ENCODE measurements at regions not wholly inside any gene's neighbourhood (a gene's known extent, or its start where the extent isn't known, plus 50 kb on each side); places are given as distances from the start of the nearest gene placed in this dataset.

DNA sequence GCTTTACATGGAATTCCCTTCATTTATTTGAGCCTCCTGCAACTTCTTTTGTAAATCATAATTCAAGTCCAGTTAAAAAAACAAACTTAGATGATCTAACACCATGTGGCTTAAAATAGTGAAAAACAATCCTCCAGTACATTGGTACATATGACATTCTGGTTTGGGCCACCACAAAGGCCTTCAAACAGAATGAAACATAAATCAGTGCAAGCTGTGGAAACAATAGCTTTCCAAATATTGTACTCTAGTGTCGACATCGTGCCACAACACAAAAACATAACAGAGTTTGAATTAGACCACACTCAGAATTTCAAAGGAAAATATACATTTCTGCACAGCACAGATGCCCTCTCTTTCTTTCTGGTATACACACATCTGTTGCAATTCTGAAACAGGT is 751.3 kb downstream of the SLC6A15 start:
- Histone ChIP-seq H3K9me3 (ENCODE audit: control insufficient read depth, insufficient read depth, low read depth, low read length) (no peaks in the 10 kb centered on the region), H3K4me3 (ENCODE audit: low read depth, low read length) (no peak overlapping the region), H3K27ac (ENCODE audit: extremely low read depth, low read depth, low read length) (no peak overlapping the region), H3K36me3 (ENCODE audit: control insufficient read depth in 2 of 2, insufficient read depth in 1 of 2, low read length in 2 of 2) (no peaks in the 10 kb centered on the region), H3K4me1 (ENCODE audit: control insufficient read depth, insufficient read depth, low read length) (no peaks in the 10 kb centered on the region)
- ChIA-PET POLR2A (no interaction called here), CTCF (no interaction called here)
- TF ChIP-seq ZNF514 (tag by site-specific recombination; IDR thresholded peaks at IDR 0.05) (no peak), ZFP41 (tag by site-specific recombination; IDR thresholded peaks at IDR 0.05; ENCODE audit: borderline replicate concordance) (no peak), ZNF768 (tag by site-specific recombination; IDR thresholded peaks at IDR 0.05) (no peak), ZSCAN30 (tag by site-specific recombination; IDR thresholded peaks at IDR 0.05) (no peak), ZNF426 (tag by site-specific recombination; IDR thresholded peaks at IDR 0.05) (no peak), ZNF473 (tag by site-specific recombination; IDR thresholded peaks at IDR 0.05) (no peak), ZNF2 (tag by site-specific recombination; IDR thresholded peaks at IDR 0.05) (no peak), ZNF112 (tag by site-specific recombination; IDR thresholded peaks at IDR 0.05) (no peak), ZSCAN16 (tag by site-specific recombination; IDR thresholded peaks at IDR 0.05) (no peak), ZBTB1 (tag by site-specific recombination; IDR thresholded peaks at IDR 0.05) (no peak), ZNF776 (tag by site-specific recombination; IDR thresholded peaks at IDR 0.05; ENCODE audit: borderline replicate concordance) (no peak), ZNF146 (tag by site-specific recombination; IDR thresholded peaks at IDR 0.05) (no peak)
- TF ChIP-seq, protein P1, sequence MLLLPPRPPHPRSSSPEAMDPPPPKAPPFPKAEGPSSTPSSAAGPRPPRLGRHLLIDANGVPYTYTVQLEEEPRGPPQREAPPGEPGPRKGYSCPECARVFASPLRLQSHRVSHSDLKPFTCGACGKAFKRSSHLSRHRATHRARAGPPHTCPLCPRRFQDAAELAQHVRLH (tag by site-specific recombination; IDR thresholded peaks at IDR 0.05), result no peak

DNA sequence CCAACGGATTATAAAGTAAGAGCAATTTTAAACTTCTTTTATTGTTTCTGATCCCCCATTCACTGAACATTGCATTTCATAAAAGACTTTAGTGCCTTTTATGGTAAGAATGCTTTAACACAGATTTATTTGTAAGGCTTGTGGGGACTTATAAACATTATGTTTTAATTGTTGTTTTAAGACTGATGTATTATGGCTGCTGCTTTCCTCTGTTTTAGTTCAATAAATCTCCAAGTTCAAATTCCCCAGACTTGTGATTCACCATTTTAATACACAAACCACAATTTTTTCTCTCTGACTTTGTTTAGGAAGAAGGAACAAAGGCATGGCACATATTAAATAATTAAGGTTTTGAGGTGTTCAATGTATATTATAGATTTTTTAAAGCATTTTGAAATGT is 753.3 kb downstream of the SLC6A15 start:
- H3K4me1 ChIP-seq (ENCODE audit: control insufficient read depth, insufficient read depth, low read length), result no peaks in the 10 kb centered on the region
- H3K9me3 ChIP-seq (ENCODE audit: control insufficient read depth, insufficient read depth, low read depth, low read length), result no peaks in the 10 kb centered on the region
- H3K27ac ChIP-seq (ENCODE audit: extremely low read depth, low read depth, low read length), result no peak overlapping the region
- CTCF ChIA-PET, result no interaction called here
- no peak overlapping the region for H3K4me3 ChIP-seq (ENCODE audit: low read depth, low read length)
- POLR2A ChIA-PET, result no interaction called here
- no peaks in the 10 kb centered on the region for H3K36me3 ChIP-seq (ENCODE audit: control insufficient read depth in 2 of 2, insufficient read depth in 1 of 2, low read length in 2 of 2)
- TF ChIP-seq ZNF37A (tag by site-specific recombination; IDR thresholded peaks at IDR 0.05), result no peak
- TF ChIP-seq ZNF221 (tag by site-specific recombination; IDR thresholded peaks at IDR 0.05; ENCODE audit: borderline replicate concordance), result no peak
- no peak for TF ChIP-seq TCF7L2 (IDR thresholded peaks at IDR 0.05; ENCODE audit: borderline replicate concordance, low read depth, low read length)
- TF ChIP-seq ZNF473 (tag by site-specific recombination; IDR thresholded peaks at IDR 0.05), result no peak
- TF ChIP-seq ZNF23 (tag by site-specific recombination; IDR thresholded peaks at IDR 0.05; ENCODE audit: borderline replicate concordance), result no peak
- TF ChIP-seq ZNF169 (tag by site-specific recombination; IDR thresholded peaks at IDR 0.05), result no peak
- TF ChIP-seq ZNF214 (tag by site-specific recombination; IDR thresholded peaks at IDR 0.05; ENCODE audit: borderline replicate concordance), result no peak

DNA sequence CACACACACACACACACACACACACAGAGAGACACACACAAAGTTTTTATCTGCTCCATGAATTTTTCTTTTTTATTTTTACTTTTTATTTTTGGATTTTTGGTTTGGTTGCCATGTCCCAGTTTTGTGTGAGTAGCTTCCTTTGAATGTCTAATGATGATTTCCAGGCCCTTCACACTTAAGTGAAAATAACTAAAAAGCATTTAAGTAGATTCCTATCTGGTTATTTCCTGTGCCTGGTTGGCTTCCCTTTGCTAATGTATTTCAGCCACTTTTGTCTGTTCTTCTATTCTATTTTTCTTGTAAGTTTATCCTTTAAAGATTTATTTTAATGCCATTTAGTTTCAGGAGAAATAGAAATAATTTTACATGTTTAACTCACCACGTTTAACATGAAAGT is 755.4 kb downstream of the SLC6A15 start:
- ChIA-PET CTCF (no interaction called here), POLR2A (no interaction called here)
- Histone ChIP-seq H3K4me1 (ENCODE audit: control insufficient read depth, insufficient read depth, low read length) (no peaks in the 10 kb centered on the region), H3K36me3 (ENCODE audit: control insufficient read depth in 2 of 2, insufficient read depth in 1 of 2, low read length in 2 of 2) (no peaks in the 10 kb centered on the region), H3K4me3 (ENCODE audit: low read depth, low read length) (no peak overlapping the region), H3K9me3 (ENCODE audit: control insufficient read depth, insufficient read depth, low read depth, low read length) (no peaks in the 10 kb centered on the region), H3K27ac (ENCODE audit: extremely low read depth, low read depth, low read length) (no peak overlapping the region)
- no peak for TF ChIP-seq ZBTB48 (tag by site-specific recombination; IDR thresholded peaks at IDR 0.05)
- TF ChIP-seq, protein P2, sequence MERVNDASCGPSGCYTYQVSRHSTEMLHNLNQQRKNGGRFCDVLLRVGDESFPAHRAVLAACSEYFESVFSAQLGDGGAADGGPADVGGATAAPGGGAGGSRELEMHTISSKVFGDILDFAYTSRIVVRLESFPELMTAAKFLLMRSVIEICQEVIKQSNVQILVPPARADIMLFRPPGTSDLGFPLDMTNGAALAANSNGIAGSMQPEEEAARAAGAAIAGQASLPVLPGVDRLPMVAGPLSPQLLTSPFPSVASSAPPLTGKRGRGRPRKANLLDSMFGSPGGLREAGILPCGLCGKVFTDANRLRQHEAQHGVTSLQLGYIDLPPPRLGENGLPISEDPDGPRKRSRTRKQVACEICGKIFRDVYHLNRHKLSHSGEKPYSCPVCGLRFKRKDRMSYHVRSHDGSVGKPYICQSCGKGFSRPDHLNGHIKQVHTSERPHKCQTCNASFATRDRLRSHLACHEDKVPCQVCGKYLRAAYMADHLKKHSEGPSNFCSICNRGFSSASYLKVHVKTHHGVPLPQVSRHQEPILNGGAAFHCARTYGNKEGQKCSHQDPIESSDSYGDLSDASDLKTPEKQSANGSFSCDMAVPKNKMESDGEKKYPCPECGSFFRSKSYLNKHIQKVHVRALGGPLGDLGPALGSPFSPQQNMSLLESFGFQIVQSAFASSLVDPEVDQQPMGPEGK (tag by site-specific recombination; IDR thresholded peaks at IDR 0.05), result no peak
- TF ChIP-seq, protein P3, sequence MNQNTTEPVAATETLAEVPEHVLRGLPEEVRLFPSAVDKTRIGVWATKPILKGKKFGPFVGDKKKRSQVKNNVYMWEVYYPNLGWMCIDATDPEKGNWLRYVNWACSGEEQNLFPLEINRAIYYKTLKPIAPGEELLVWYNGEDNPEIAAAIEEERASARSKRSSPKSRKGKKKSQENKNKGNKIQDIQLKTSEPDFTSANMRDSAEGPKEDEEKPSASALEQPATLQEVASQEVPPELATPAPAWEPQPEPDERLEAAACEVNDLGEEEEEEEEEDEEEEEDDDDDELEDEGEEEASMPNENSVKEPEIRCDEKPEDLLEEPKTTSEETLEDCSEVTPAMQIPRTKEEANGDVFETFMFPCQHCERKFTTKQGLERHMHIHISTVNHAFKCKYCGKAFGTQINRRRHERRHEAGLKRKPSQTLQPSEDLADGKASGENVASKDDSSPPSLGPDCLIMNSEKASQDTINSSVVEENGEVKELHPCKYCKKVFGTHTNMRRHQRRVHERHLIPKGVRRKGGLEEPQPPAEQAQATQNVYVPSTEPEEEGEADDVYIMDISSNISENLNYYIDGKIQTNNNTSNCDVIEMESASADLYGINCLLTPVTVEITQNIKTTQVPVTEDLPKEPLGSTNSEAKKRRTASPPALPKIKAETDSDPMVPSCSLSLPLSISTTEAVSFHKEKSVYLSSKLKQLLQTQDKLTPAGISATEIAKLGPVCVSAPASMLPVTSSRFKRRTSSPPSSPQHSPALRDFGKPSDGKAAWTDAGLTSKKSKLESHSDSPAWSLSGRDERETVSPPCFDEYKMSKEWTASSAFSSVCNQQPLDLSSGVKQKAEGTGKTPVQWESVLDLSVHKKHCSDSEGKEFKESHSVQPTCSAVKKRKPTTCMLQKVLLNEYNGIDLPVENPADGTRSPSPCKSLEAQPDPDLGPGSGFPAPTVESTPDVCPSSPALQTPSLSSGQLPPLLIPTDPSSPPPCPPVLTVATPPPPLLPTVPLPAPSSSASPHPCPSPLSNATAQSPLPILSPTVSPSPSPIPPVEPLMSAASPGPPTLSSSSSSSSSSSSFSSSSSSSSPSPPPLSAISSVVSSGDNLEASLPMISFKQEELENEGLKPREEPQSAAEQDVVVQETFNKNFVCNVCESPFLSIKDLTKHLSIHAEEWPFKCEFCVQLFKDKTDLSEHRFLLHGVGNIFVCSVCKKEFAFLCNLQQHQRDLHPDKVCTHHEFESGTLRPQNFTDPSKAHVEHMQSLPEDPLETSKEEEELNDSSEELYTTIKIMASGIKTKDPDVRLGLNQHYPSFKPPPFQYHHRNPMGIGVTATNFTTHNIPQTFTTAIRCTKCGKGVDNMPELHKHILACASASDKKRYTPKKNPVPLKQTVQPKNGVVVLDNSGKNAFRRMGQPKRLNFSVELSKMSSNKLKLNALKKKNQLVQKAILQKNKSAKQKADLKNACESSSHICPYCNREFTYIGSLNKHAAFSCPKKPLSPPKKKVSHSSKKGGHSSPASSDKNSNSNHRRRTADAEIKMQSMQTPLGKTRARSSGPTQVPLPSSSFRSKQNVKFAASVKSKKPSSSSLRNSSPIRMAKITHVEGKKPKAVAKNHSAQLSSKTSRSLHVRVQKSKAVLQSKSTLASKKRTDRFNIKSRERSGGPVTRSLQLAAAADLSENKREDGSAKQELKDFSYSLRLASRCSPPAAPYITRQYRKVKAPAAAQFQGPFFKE (tag by site-specific recombination; IDR thresholded peaks at IDR 0.05; ENCODE audit: borderline replicate concordance), result no peak
- TF ChIP-seq IKZF3 (tag by site-specific recombination; IDR thresholded peaks at IDR 0.05), result no peak
- no peak for TF ChIP-seq SETDB1 (IDR thresholded peaks at IDR 0.05; ENCODE audit: insufficient read length, low read length)
- TF ChIP-seq ZNF184 (tag by site-specific recombination; IDR thresholded peaks at IDR 0.05), result no peak
- TF ChIP-seq ZNF571 (tag by site-specific recombination; IDR thresholded peaks at IDR 0.05), result no peak
- TF ChIP-seq ZNF558 (tag by site-specific recombination; IDR thresholded peaks at IDR 0.05), result no peak
